Activated B cell treated with CpG ODN at 0.5 μM for 24 hours (primary cell): ENCODE measurements at regions not wholly inside any gene's neighbourhood (a gene's known extent, or its start where the extent isn't known, plus 50 kb on each side); places are given as distances from the start of the nearest gene placed in this dataset.

Source experiments
- ATAC-seq: fragments of 200-7000 bp; cut with Tn5 transposase; one replicate; pipeline ENCODE4 v1.10.0; 2021; ENCODE audit warnings: low read depth, mild to moderate bottlenecking, moderate library complexity
- CTCF ChIA-PET: fragments of 350-600 bp; sonication (Branson Sonifier 250); formaldehyde crosslinking; loops from one replicate; lab custom pipeline; 2021; ENCODE audit warnings: antibody characterized with exemption; lab: Charles Lee
- POLR2A ChIA-PET: fragments of 350-600 bp; sonication (Branson Sonifier 250); formaldehyde crosslinking; loops from one replicate; lab custom pipeline; 2021; ENCODE audit warnings: antibody characterized with exemption; lab: Charles Lee
- DNase-seq: peaks from one replicate; pipeline ENCODE4 v3.0.0; 2022
- H3K27ac Mint-ChIP-seq: one replicate; pipeline ENCODE4 v1.8.0; 2020; ENCODE audit warnings: mixed read lengths
- H3K27me3 Mint-ChIP-seq: one replicate; pipeline ENCODE4 v1.8.0; 2021; ENCODE audit warnings: mixed read lengths
- H3K36me3 Mint-ChIP-seq: one replicate; pipeline ENCODE4 v1.8.0; 2021; ENCODE audit warnings: low read depth, mixed read lengths
- H3K4me1 Mint-ChIP-seq: one replicate; pipeline ENCODE4 v1.8.0; 2021; ENCODE audit warnings: mixed read lengths
- H3K4me3 Mint-ChIP-seq: one replicate; pipeline ENCODE4 v1.8.0; 2020; ENCODE audit warnings: mild to moderate bottlenecking, mixed read lengths
- H3K9me3 Mint-ChIP-seq: one replicate; pipeline ENCODE4 v1.8.0; 2020; ENCODE audit warnings: mixed read lengths
- CTCF ChIP-seq: fragments of 200-600 bp; IDR thresholded peaks from one replicate; pipeline ENCODE4 v1.8.0; 2022; ENCODE audit warnings: antibody characterized with exemption, mild to moderate bottlenecking
- intact Hi-C: fragments of 100-400 bp; cut with micrococcal nuclease; formaldehyde crosslinking; loops from one replicate; pipeline ENCODE4 v1.15.1; 2024

GRCh38 chr20:53891306-53891894 lies 179.0 kb downstream of the BCAS1 start:
- CTCF ChIA-PET = interaction anchor here (0.9 to 1.6 kb wide), 5 partner anchors 19 to 311 kb away, joined by 3 to 5 read pairs (median 3); no protein-coding TSS in a partner anchor
- TF ChIP-seq CTCF = no peak
- no peak overlapping the region for H3K4me3 Mint-ChIP-seq

GRCh38 chr20:53890443-53891305 lies 179.7 kb downstream of the BCAS1 start:
- Mint-ChIP-seq H3K4me1 (peaks cover 38% of the 10 kb centered on the region), H3K27ac (no peak overlapping the region), H3K27me3 (no peaks in the 10 kb centered on the region), H3K9me3 (no peaks in the 10 kb centered on the region), H3K4me3 (no peak overlapping the region), H3K36me3 (no peaks in the 10 kb centered on the region)
- CTCF ChIA-PET = interaction anchor here (1.2 to 1.6 kb wide), 2 partner anchors 19 to 49 kb away, joined by 3 to 5 read pairs; no protein-coding TSS in a partner anchor
- DNase-seq = no peak
- intact Hi-C loops = no loop called here
- ATAC-seq = no peak
- no peak for TF ChIP-seq CTCF
- POLR2A ChIA-PET = interaction anchor here (1.8 kb wide), 1 partner anchor 18 kb away, joined by 4 read pairs; no protein-coding TSS in a partner anchor

More at GRCh38 chr20:53891306-53891894, 179.0 kb downstream of the BCAS1 start:
- no peaks in the 10 kb centered on the region for H3K36me3 Mint-ChIP-seq
- peak overlapping the region; percentile 9 for H3K27ac Mint-ChIP-seq
- intact Hi-C loops = no loop called here
- no peaks in the 10 kb centered on the region for H3K9me3 Mint-ChIP-seq
- POLR2A ChIA-PET = interaction anchor here (1.3 to 1.8 kb wide), 2 partner anchors 10 to 19 kb away, joined by 3 to 4 read pairs; no protein-coding TSS in a partner anchor
- no peak for ATAC-seq
- no peaks in the 10 kb centered on the region for H3K27me3 Mint-ChIP-seq
- DNase-seq = no peak
- peaks cover 38% of the 10 kb centered on the region for H3K4me1 Mint-ChIP-seq

DNA sequence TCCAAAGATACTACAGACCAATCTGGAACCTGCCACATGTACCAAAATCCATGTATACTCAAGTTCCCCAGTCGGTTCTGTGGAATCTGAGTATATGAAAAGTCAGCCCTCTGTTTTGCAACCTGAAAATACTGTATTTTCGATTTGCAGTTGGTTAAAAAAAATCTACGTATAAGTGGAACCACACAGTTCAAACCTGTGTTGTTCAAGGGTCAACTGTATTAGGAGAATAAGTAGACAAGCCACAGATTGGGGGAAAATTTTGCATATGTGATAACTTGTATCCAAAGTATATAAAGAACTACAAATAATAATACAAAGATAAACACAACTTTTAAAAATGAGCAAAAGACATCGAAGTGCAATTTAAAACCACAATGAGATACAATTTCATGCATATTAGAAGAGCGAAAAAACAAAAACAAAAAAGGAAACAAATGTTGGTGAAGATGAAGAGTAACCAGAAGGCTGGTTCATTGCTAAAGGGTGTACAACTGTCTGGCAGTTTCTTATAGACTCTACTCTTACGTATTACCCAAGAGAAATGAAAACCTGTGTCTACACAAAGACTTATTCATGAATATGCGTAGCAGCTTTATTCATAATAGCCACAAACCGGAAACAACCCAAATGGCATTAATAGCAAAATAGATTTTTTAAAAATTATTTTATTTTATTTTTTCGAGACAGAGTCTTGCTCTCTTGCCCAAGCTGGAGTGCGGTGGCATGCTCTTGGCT lies 180.8 kb downstream of the BCAS1 start:
- CTCF ChIA-PET = no interaction called here

DNA sequence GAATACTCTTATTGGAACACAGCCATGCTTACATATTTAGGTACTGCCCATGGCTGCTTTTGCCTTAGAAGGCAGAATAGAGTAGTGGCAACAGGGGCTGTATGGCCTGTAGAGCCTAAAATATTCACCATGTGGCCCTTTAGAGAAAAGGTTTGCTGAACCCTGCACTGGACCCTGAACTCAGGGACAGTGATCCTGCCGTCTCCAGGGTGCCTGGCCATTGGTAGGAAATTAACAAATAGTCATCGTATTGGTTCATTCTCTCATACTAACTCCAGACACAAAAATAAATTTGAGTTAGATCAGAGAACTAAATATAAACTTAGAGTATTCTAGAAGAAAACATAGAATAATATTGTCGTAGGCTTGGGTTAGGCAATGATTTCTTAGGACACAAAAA lies 181.4 kb downstream of the BCAS1 start:
- H3K9me3 Mint-ChIP-seq = no peaks in the 10 kb centered on the region
- H3K4me3 Mint-ChIP-seq = no peak overlapping the region
- ATAC-seq (no peak), DNase-seq (no peak)
- H3K4me1 Mint-ChIP-seq = peaks cover 21% of the 10 kb centered on the region
- intact Hi-C loops = no loop called here
- no peak overlapping the region for H3K27ac Mint-ChIP-seq
- TF ChIP-seq CTCF = no peak
- no peaks in the 10 kb centered on the region for H3K27me3 Mint-ChIP-seq
- no peaks in the 10 kb centered on the region for H3K36me3 Mint-ChIP-seq
- ChIA-PET POLR2A (interaction anchor here (0.5 kb wide), 1 partner anchor 145 kb away, joined by 9 read pairs; no protein-coding TSS in a partner anchor), CTCF (no interaction called here)

More for the DNA sequence above, 180.8 kb downstream of the BCAS1 start:
- TF ChIP-seq CTCF = no peak
- no peaks in the 10 kb centered on the region for H3K36me3 Mint-ChIP-seq
- H3K9me3 Mint-ChIP-seq = no peaks in the 10 kb centered on the region
- no peak overlapping the region for H3K4me3 Mint-ChIP-seq
- no peaks in the 10 kb centered on the region for H3K27me3 Mint-ChIP-seq
- DNase-seq (no peak), ATAC-seq (no peak)
- intact Hi-C loops = no loop called here
- POLR2A ChIA-PET = interaction anchor here (0.5 kb wide), 1 partner anchor 145 kb away, joined by 9 read pairs; no protein-coding TSS in a partner anchor
- H3K27ac Mint-ChIP-seq = no peak overlapping the region
- peaks cover 27% of the 10 kb centered on the region for H3K4me1 Mint-ChIP-seq
